ENCODE measurements at regions not wholly inside any gene's neighbourhood (a gene's known extent, or its start where the extent isn't known, plus 50 kb on each side); places are given as distances from the start of the nearest gene placed in this dataset.

DNA sequence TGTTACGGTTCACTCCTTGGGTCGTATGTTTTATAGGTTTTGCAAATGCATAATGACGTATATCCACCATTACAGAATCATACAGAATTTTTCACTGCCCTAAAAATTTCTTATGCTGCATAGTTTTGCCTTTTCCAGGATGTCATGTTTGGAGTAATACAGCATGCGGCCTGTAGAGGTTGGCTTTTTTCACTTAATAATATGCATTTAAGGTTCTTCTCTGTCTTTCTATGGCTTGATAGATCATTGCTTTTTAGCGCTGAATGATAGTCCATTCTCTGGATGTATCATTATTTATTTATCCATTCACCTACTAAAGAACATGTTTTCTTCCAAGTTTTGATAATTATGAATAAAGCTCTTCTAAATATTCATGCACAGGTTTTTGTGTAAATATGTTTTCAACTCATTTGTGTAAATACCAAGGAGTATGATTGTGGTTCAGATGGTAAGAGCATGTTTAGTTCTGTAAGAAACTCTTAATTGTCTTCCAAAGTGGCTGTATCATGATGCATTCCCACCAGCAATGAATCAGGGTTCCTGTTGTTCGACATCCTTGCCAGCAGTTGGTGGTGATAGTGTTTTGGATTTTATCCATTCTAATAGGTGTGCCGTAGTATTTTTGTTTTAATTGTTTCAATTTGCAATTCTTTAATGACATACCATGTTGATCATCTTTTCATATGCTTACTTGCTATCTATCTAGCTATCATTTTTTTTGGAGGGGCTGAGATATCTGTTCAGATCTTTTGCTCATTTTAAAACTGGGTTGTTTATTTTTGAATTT is 531.2 kb upstream of the GHITM start:
- no peak for DNase-seq
- H3K4me3 Mint-ChIP-seq: no peak overlapping the region
- H3K27ac Mint-ChIP-seq: no peak overlapping the region
- H3K27me3 Mint-ChIP-seq (ENCODE audit: low read depth, poor library complexity): no peaks in the 10 kb centered on the region
- peaks cover 29% of the 10 kb centered on the region for H3K4me1 Mint-ChIP-seq
- TF ChIP-seq, protein P1, sequence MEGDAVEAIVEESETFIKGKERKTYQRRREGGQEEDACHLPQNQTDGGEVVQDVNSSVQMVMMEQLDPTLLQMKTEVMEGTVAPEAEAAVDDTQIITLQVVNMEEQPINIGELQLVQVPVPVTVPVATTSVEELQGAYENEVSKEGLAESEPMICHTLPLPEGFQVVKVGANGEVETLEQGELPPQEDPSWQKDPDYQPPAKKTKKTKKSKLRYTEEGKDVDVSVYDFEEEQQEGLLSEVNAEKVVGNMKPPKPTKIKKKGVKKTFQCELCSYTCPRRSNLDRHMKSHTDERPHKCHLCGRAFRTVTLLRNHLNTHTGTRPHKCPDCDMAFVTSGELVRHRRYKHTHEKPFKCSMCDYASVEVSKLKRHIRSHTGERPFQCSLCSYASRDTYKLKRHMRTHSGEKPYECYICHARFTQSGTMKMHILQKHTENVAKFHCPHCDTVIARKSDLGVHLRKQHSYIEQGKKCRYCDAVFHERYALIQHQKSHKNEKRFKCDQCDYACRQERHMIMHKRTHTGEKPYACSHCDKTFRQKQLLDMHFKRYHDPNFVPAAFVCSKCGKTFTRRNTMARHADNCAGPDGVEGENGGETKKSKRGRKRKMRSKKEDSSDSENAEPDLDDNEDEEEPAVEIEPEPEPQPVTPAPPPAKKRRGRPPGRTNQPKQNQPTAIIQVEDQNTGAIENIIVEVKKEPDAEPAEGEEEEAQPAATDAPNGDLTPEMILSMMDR (IDR thresholded peaks at IDR 0.05): no peak
- no peaks in the 10 kb centered on the region for H3K36me3 Mint-ChIP-seq (ENCODE audit: low read depth)
- H3K9me3 Mint-ChIP-seq: no peaks in the 10 kb centered on the region

DNA sequence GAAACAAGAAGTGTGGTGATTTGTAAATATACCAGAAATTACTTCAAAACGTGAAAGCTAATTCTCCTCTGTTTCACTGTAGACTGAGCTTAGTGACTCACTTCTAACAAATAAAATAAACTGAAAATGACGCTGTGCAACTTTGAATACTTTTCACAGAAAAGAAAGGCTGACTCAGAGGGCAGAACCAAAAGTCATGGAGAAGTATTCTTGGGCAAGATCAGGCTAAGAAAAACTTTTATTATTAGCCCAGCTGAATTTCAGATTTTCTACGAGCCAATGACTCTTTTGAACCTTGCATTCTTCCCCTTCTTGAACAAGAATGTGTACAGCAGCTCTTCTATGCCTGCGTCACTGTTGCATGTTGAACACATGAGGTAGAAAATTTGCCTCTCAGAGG is 527.3 kb upstream of the GHITM start:
- Mint-ChIP-seq H3K4me1 (peaks cover 14% of the 10 kb centered on the region), H3K9me3 (no peaks in the 10 kb centered on the region)

DNA sequence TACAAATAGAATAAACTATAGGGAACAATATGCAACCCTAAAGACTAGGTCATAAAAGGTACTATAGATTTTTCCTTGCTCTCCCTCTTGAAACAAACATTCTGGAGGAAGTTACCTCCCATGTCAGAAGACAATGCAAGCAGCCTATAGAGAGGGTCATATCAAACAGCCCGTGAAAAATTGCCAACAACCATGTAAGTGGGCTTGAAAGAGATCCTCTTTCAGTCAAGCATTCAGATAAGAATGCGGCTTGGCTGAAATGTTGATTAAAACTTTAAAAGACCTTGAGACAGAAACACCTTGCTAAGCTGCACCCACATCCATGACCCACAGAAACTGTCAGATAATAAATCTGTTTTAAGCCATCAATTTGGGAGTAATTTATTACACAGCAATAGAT is 526.6 kb upstream of the GHITM start:
- H3K36me3 Mint-ChIP-seq (ENCODE audit: low read depth): no peaks in the 10 kb centered on the region
- TF ChIP-seq, protein P1 (IDR thresholded peaks at IDR 0.05): no peak
- H3K27ac Mint-ChIP-seq: no peak overlapping the region
- DNase-seq: no peak
- H3K9me3 Mint-ChIP-seq: no peaks in the 10 kb centered on the region
- H3K4me3 Mint-ChIP-seq: no peak overlapping the region
- peaks cover 9% of the 10 kb centered on the region for H3K4me1 Mint-ChIP-seq
- H3K27me3 Mint-ChIP-seq (ENCODE audit: low read depth, poor library complexity): no peaks in the 10 kb centered on the region

More for the DNA sequence above, 527.3 kb upstream of the GHITM start:
- Mint-ChIP-seq H3K27me3 (ENCODE audit: low read depth, poor library complexity) (no peaks in the 10 kb centered on the region), H3K4me3 (no peak overlapping the region), H3K27ac (no peak overlapping the region), H3K36me3 (ENCODE audit: low read depth) (no peaks in the 10 kb centered on the region)
- TF ChIP-seq, protein P1 (IDR thresholded peaks at IDR 0.05): no peak
- DNase-seq: no peak

DNA sequence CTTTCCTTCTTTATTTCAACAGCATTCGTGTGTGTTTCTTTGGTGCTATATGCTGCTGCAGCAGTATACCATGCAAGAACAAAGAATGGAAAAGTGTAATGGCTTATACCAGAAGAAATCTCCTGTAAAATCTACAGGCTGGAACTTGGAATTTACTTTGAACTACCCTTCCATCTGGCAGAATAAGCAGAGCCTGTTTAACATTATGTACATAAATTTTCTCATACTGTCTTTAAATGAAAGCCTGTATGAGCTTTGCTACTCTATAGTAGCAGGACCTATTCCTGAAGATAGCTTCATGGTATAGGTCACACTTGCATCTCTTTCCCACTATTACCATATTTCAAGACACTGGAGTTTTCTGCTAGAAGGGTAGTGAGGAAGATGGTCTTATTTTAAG is 522.1 kb upstream of the GHITM start:
- Mint-ChIP-seq H3K36me3 (ENCODE audit: low read depth) (no peaks in the 10 kb centered on the region), H3K27ac (no peak overlapping the region), H3K4me1 (peaks cover 9% of the 10 kb centered on the region), H3K4me3 (no peak overlapping the region), H3K27me3 (ENCODE audit: low read depth, poor library complexity) (no peaks in the 10 kb centered on the region), H3K9me3 (no peaks in the 10 kb centered on the region)
- DNase-seq: no peak
- TF ChIP-seq, protein P1 (IDR thresholded peaks at IDR 0.05): no peak

DNA sequence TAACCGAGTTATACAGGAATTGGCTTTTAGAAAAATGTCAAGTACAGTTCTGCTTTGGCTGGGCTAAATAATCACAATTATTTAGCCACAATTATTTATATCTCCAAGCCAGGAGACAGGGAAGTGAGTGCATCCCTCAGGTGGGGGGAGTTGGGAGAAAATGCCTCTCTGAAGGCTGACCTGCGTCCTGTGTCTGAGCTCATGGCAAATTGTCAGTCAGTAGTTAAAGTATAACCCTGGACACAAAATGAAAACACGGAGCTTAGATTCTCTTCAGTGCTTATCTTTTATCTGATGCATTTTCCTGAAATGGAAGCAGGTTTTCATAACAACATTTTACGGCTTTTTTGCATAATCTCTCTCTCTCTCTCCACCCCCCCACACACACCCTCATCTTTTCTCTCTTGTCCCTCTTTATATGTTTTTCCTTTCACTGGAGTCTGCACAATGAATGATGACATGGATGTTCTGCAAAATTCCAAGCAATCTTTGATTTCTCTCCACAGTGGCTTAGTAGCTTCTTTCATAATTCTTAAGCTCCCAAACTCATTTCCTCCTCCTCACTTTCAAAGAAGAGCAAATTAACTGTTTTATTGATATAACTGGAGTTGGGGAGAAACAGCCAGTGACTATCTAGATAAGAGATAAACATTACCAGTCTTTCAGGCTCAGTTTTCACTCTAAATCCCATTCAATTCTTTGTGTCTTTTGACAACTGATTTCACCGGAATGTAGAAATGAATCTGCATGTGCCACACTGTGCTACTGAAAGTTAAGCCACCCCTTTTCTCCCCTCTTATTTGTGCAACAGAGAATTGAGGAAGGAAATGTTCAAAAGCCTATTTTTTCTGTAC is 521.4 kb upstream of the GHITM start:
- Mint-ChIP-seq H3K27me3 (ENCODE audit: low read depth, poor library complexity) (no peaks in the 10 kb centered on the region), H3K4me1 (peaks cover 1% of the 10 kb centered on the region), H3K9me3 (no peaks in the 10 kb centered on the region), H3K4me3 (no peak overlapping the region), H3K27ac (no peak overlapping the region), H3K36me3 (ENCODE audit: low read depth) (no peaks in the 10 kb centered on the region)
- TF ChIP-seq, protein P1 (IDR thresholded peaks at IDR 0.05): no peak
- no peak for DNase-seq
